ENCODE measurements at regions not wholly inside any gene's neighbourhood (a gene's known extent, or its start where the extent isn't known, plus 50 kb on each side); places are given as distances from the start of the nearest gene placed in this dataset.

GRCh38 chr1:81432059-81432458 is 368.7 kb upstream of the ADGRL2 start (continued):
- TF ChIP-seq E2F6 (IDR thresholded peaks at IDR 0.05), result no peak
- TF ChIP-seq KDM5A (IDR thresholded peaks at IDR 0.05; ENCODE audit: low read length), result no peak
- TF ChIP-seq ASH2L (IDR thresholded peaks at IDR 0.05; ENCODE audit: low read length), result no peak
- TF ChIP-seq BACH1 (IDR thresholded peaks at IDR 0.05; ENCODE audit: low read length), result no peak
- no peak for TF ChIP-seq BRCA1 (IDR thresholded peaks at IDR 0.05; ENCODE audit: low read depth, low read length)

Measured in H1 (cell line).